ENCODE measurements at regions not wholly inside any gene's neighbourhood (a gene's known extent, or its start where the extent isn't known, plus 50 kb on each side); places are given as distances from the start of the nearest gene placed in this dataset.

GRCh38 chr2:120480903-120481445 lies 135.0 kb downstream of the INHBB start:
- no peak for DNase-seq

- no peak for DNase-seq
Observed at GRCh38 chr2:120481446-120482194, 135.7 kb downstream of the INHBB start.

- DNase-seq = no peak
Observed at GRCh38 chr2:120482334-120482733, 136.4 kb downstream of the INHBB start.

- no peak for DNase-seq
Observed at GRCh38 chr2:120483355-120483754, 137.4 kb downstream of the INHBB start.

- no peak for DNase-seq
Observed at GRCh38 chr2:120485096-120485495, 139.2 kb downstream of the INHBB start.

- no peak for DNase-seq
Observed at GRCh38 chr2:120486441-120486840, 140.5 kb downstream of the INHBB start.

GRCh38 chr2:120486946-120487345 lies 141.0 kb downstream of the INHBB start:
- no peak for DNase-seq

- no peak for DNase-seq
Observed at GRCh38 chr2:120488531-120488930, 142.6 kb downstream of the INHBB start.

GRCh38 chr2:120489023-120489422 lies 143.1 kb downstream of the INHBB start:
- DNase-seq = no peak

- DNase-seq = no peak
Observed at GRCh38 chr2:120490091-120490798, 144.3 kb downstream of the INHBB start.

GRCh38 chr2:120491111-120491625 lies 145.2 kb downstream of the INHBB start:
- no peak for DNase-seq

- no peak for DNase-seq
Observed at GRCh38 chr2:120493231-120493630, 147.3 kb downstream of the INHBB start.

GRCh38 chr2:120494446-120494845 lies 148.5 kb downstream of the INHBB start:
- no peak for DNase-seq

GRCh38 chr2:120495586-120495985 lies 149.7 kb downstream of the INHBB start:
- DNase-seq = no peak

GRCh38 chr2:120496235-120496634 lies 150.3 kb downstream of the INHBB start:
- no peak for DNase-seq

GRCh38 chr2:120496759-120497158 lies 150.8 kb downstream of the INHBB start:
- no peak for DNase-seq

- DNase-seq = no peak
Observed at GRCh38 chr2:120497261-120497977, 151.5 kb downstream of the INHBB start.

GRCh38 chr2:120498121-120498520 lies 152.2 kb downstream of the INHBB start:
- no peak for DNase-seq

- DNase-seq = no peak
Observed at GRCh38 chr2:120498576-120499394, 152.8 kb downstream of the INHBB start.

- no peak for DNase-seq
Observed at GRCh38 chr2:120499784-120500495, 154.0 kb downstream of the INHBB start.

GRCh38 chr2:120501591-120501990 lies 155.7 kb downstream of the INHBB start:
- DNase-seq = no peak

- no peak for DNase-seq
Observed at GRCh38 chr2:120502357-120502756, 156.4 kb downstream of the INHBB start.
